ENCODE measurements at regions not wholly inside any gene's neighbourhood (a gene's known extent, or its start where the extent isn't known, plus 50 kb on each side); places are given as distances from the start of the nearest gene placed in this dataset.
A peak's percentile ranks its signal among the peaks of the same experiment; 100 is the strongest.

DNA sequence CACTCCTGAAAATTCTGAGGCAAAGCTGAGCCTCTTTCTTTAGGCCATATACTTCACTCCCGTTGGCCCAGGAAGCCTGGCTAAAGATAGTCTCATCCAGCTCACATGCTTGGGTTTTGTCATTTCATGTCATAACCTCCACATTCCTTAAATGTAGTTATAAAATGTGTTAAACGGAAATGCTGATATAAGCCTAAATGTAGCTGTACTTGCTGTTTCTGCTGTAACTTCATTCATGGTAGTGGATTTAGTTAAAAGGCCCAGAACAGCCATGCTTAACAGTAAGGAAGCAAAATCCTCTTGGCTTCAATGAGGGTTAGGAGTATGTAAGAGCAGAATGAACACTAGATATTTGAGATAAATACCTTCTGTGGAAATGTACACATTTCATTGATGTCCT lies 135.8 kb upstream of the TMEM161B start:
- Histone ChIP-seq H3K27ac (no peak overlapping the region), H3K36me3 (no peaks in the 10 kb centered on the region), H3K4me3 (no peak overlapping the region), H3K27me3 (no peaks in the 10 kb centered on the region), H3K9me3 (no peaks in the 10 kb centered on the region), H3K4me1 (no peaks in the 10 kb centered on the region)
- DNase-seq (ENCODE audit: low spot score in 2 of 2), result no peak
- intact Hi-C loops (cut with DNase I), result no loop called here
- TF ChIP-seq, protein P1, sequence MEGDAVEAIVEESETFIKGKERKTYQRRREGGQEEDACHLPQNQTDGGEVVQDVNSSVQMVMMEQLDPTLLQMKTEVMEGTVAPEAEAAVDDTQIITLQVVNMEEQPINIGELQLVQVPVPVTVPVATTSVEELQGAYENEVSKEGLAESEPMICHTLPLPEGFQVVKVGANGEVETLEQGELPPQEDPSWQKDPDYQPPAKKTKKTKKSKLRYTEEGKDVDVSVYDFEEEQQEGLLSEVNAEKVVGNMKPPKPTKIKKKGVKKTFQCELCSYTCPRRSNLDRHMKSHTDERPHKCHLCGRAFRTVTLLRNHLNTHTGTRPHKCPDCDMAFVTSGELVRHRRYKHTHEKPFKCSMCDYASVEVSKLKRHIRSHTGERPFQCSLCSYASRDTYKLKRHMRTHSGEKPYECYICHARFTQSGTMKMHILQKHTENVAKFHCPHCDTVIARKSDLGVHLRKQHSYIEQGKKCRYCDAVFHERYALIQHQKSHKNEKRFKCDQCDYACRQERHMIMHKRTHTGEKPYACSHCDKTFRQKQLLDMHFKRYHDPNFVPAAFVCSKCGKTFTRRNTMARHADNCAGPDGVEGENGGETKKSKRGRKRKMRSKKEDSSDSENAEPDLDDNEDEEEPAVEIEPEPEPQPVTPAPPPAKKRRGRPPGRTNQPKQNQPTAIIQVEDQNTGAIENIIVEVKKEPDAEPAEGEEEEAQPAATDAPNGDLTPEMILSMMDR (IDR thresholded peaks at IDR 0.05), result no peak

DNA sequence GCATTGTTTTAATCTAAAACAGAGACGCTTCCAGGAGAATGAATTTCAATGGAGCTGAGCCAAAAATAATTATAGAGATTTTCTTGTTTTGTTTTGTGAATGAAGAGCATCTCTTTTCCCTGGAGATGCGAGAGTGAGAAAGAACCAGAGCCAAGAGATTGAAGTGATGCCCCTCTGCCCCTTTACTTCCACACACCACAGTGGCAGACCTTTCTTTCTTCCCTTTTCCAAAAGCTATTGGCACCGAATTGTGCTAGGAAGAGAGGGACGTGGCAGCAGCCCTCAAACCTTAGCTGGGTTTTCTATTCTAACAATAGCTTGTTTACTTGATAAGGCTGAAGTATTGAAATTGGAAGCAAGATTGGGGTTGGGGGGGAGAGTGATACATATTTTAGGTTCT lies 133.0 kb upstream of the TMEM161B start:
- TF ChIP-seq, protein P1 (IDR thresholded peaks at IDR 0.05), result no peak
- Histone ChIP-seq H3K27ac (no peak overlapping the region), H3K36me3 (no peaks in the 10 kb centered on the region), H3K4me3 (no peak overlapping the region), H3K27me3 (no peaks in the 10 kb centered on the region), H3K4me1 (no peaks in the 10 kb centered on the region), H3K9me3 (no peaks in the 10 kb centered on the region)
- intact Hi-C loops (cut with DNase I), result no loop called here
- DNase-seq (ENCODE audit: low spot score in 2 of 2), result no peak

DNA sequence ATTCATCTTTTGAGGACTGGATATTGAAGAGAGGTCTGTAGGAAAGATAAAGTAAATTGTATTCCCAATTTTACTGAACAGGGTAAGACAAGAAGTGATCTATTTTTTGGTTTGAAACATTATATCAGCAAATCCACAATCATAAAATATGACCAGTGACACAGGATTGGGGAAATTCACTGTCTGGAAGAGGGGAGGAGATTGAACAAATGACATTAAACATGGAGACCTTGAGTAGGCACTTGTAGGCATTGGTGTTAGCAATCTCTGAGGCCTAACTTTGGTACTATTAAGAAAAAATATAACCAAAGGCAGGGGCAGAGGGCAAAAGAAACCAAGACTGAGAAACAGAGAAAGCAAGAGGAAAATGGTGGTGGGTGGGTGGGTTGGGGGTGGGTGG lies 132.6 kb upstream of the TMEM161B start:
- Histone ChIP-seq H3K4me1 (no peaks in the 10 kb centered on the region), H3K27ac (no peak overlapping the region), H3K4me3 (no peak overlapping the region), H3K9me3 (no peaks in the 10 kb centered on the region), H3K36me3 (no peaks in the 10 kb centered on the region), H3K27me3 (no peaks in the 10 kb centered on the region)
- intact Hi-C loops (cut with DNase I), result no loop called here
- DNase-seq (ENCODE audit: low spot score in 2 of 2), result no peak
- TF ChIP-seq, protein P1 (IDR thresholded peaks at IDR 0.05), result no peak

DNA sequence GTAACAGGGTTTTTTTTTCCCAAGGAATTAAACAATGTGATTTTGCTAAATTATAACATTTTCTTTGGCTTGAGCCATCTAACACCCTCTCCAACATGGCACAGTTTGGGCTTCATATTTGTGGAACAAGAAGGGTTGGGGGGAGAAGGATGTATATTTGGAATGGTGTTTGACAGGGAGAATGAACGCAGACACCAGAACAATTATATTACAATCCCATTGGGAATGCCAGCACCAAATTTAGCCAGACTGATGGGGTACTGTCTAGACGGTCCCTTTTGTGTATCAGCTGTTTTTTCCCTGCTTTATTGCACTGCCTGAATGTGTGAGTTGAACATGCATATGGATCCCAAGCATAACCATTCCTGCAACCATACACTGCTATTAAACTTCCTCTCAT lies 130.9 kb upstream of the TMEM161B start:
- intact Hi-C loops (cut with DNase I), result no loop called here

DNA sequence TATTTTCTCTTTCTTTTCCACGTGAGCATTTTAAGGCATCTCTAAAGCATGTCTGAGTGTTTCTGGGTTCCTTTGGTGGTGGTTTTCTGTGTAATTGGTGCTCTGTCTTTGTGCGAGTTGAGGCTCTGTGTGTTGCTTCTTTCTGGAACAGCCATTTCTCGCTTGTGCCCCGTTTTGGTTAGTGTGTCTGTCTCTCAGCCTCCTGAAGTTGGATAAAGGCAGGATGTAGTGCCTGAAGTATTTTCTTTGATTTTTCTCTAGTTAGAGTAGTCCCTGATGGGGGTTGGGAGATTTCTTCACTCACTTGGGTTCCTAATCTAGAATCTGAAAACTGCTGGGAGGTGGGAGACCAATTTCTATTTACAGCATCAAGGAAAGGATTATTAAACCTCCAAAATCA lies 129.7 kb upstream of the TMEM161B start:
- H3K9me3 ChIP-seq, result no peaks in the 10 kb centered on the region
- intact Hi-C loops (cut with DNase I), result no loop called here
- DNase-seq (ENCODE audit: low spot score in 2 of 2), result no peak
- H3K27ac ChIP-seq, result no peak overlapping the region
- no peak overlapping the region for H3K4me3 ChIP-seq
- H3K4me1 ChIP-seq, result no peaks in the 10 kb centered on the region
- TF ChIP-seq, protein P1 (IDR thresholded peaks at IDR 0.05), result no peak
- no peaks in the 10 kb centered on the region for H3K36me3 ChIP-seq
- H3K27me3 ChIP-seq, result no peaks in the 10 kb centered on the region

More for the DNA sequence above, 130.9 kb upstream of the TMEM161B start:
- Histone ChIP-seq H3K4me1 (no peaks in the 10 kb centered on the region), H3K27ac (no peak overlapping the region), H3K4me3 (no peak overlapping the region), H3K9me3 (no peaks in the 10 kb centered on the region), H3K27me3 (no peaks in the 10 kb centered on the region), H3K36me3 (no peaks in the 10 kb centered on the region)
- TF ChIP-seq, protein P1 (IDR thresholded peaks at IDR 0.05), result no peak
- DNase-seq (ENCODE audit: low spot score in 2 of 2), result no peak

DNA sequence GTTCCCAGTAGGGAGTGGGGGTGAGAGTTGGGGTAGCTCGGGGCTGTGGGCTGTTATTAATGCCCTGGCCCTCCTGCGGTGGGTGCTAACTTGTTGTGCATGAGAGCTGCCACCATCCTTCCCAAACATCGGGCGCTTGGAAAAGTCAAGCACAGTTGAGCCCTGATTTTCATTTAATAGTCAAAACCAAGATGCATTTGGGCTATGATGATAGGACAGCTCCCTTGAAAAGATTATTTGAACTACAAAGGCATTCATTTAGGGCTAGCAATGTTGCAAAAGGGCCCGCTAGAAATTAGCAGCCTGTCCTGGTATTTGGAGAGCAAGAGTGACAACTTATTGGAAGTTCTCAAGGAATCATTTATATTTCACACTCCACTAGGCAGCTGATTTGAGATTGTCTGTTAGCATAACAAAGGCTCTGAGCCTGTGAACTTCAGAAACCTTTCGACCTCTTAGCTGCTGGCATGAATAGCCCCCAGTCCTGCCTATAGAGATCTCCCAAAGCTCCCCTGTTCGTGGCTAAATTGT lies 128.2 kb upstream of the TMEM161B start:
- H3K4me3 ChIP-seq, result peak overlapping the region in 1 of 2 donors; percentile 39

More for the DNA sequence above, 128.2 kb upstream of the TMEM161B start:
- intact Hi-C loops (cut with DNase I), result no loop called here
- TF ChIP-seq, protein P1 (IDR thresholded peaks at IDR 0.05), result no peak
- DNase-seq (ENCODE audit: low spot score in 2 of 2), result no peak
- no peaks in the 10 kb centered on the region for H3K36me3 ChIP-seq
- H3K27ac ChIP-seq, result no peak overlapping the region
- H3K9me3 ChIP-seq, result no peaks in the 10 kb centered on the region
- no peaks in the 10 kb centered on the region for H3K27me3 ChIP-seq
- H3K4me1 ChIP-seq, result no peaks in the 10 kb centered on the region

Data from ascending aorta (tissue), 2 donors.